ENCODE measurements at regions not wholly inside any gene's neighbourhood (a gene's known extent, or its start where the extent isn't known, plus 50 kb on each side); places are given as distances from the start of the nearest gene placed in this dataset.

- Histone ChIP-seq H3K79me2 (ENCODE audit: insufficient read depth, low read length) (no peaks in the 10 kb centered on the region), H3K36me3 (ENCODE audit: insufficient read depth, low read length) (no peaks in the 10 kb centered on the region), H3K9me3 (ENCODE audit: insufficient read depth, low read length, severe bottlenecking) (no peaks in the 10 kb centered on the region), H3K27ac (ENCODE audit: low read length) (no peak overlapping the region), H4K20me1 (ENCODE audit: insufficient read depth, low read length) (no peaks in the 10 kb centered on the region), H2AFZ (ENCODE audit: low read depth, low read length) (no peak overlapping the region), H3K4me3 (ENCODE audit: low read depth in 1 of 2, low read length in 2 of 2) (no peak overlapping the region), H3K27me3 (ENCODE audit: insufficient read depth, low read length, poor library complexity) (peaks cover 27% of the 10 kb centered on the region), H3K9ac (ENCODE audit: low read depth, low read length) (no peak overlapping the region), H3K4me1 (ENCODE audit: insufficient read depth, low read length) (no peaks in the 10 kb centered on the region), H3K4me2 (ENCODE audit: insufficient read depth, low read length) (no peak overlapping the region)
- DNase-seq: no peak
- no peak for TF ChIP-seq CTCF (IDR thresholded peaks at IDR 0.05; ENCODE audit: borderline replicate concordance, extremely low read depth, low read length, poor library complexity, severe bottlenecking)
- TF ChIP-seq EZH2 (IDR thresholded peaks at IDR 0.05; ENCODE audit: borderline replicate concordance, low read depth, low read length, severe bottlenecking): no peak
- ATAC-seq (ENCODE audit: insufficient read depth, low read depth): no peak
These were observed 82.2 kb downstream of the SCN11A start for GRCh38 chr3:38969317-38970235.

GRCh38 chr3:38968891-38969290, 82.9 kb downstream of the SCN11A start:
- H3K4me3 ChIP-seq (ENCODE audit: low read depth in 1 of 2, low read length in 2 of 2): no peak overlapping the region
- H3K36me3 ChIP-seq (ENCODE audit: insufficient read depth, low read length): no peaks in the 10 kb centered on the region
- TF ChIP-seq EZH2 (IDR thresholded peaks at IDR 0.05; ENCODE audit: borderline replicate concordance, low read depth, low read length, severe bottlenecking): no peak
- no peak for TF ChIP-seq CTCF (IDR thresholded peaks at IDR 0.05; ENCODE audit: borderline replicate concordance, extremely low read depth, low read length, poor library complexity, severe bottlenecking)
- H4K20me1 ChIP-seq (ENCODE audit: insufficient read depth, low read length): no peaks in the 10 kb centered on the region
- H2AFZ ChIP-seq (ENCODE audit: low read depth, low read length): no peak overlapping the region
- DNase-seq (no peak), ATAC-seq (ENCODE audit: insufficient read depth, low read depth) (no peak)
- no peak overlapping the region for H3K27ac ChIP-seq (ENCODE audit: low read length)
- H3K9me3 ChIP-seq (ENCODE audit: insufficient read depth, low read length, severe bottlenecking): no peaks in the 10 kb centered on the region
- peaks cover 31% of the 10 kb centered on the region for H3K27me3 ChIP-seq (ENCODE audit: insufficient read depth, low read length, poor library complexity)
- no peaks in the 10 kb centered on the region for H3K79me2 ChIP-seq (ENCODE audit: insufficient read depth, low read length)
- H3K9ac ChIP-seq (ENCODE audit: low read depth, low read length): no peak overlapping the region
- H3K4me2 ChIP-seq (ENCODE audit: insufficient read depth, low read length): no peak overlapping the region
- H3K4me1 ChIP-seq (ENCODE audit: insufficient read depth, low read length): no peaks in the 10 kb centered on the region

GRCh38 chr3:38968403-38968802, 83.3 kb downstream of the SCN11A start:
- no peak for TF ChIP-seq CTCF (IDR thresholded peaks at IDR 0.05; ENCODE audit: borderline replicate concordance, extremely low read depth, low read length, poor library complexity, severe bottlenecking)
- no peak for TF ChIP-seq EZH2 (IDR thresholded peaks at IDR 0.05; ENCODE audit: borderline replicate concordance, low read depth, low read length, severe bottlenecking)
- H3K4me1 ChIP-seq (ENCODE audit: insufficient read depth, low read length): no peaks in the 10 kb centered on the region

More at GRCh38 chr3:38968403-38968802, 83.3 kb downstream of the SCN11A start:
- Histone ChIP-seq H3K27ac (ENCODE audit: low read length) (no peak overlapping the region), H3K27me3 (ENCODE audit: insufficient read depth, low read length, poor library complexity) (peaks cover 31% of the 10 kb centered on the region), H3K4me3 (ENCODE audit: low read depth in 1 of 2, low read length in 2 of 2) (no peak overlapping the region), H2AFZ (ENCODE audit: low read depth, low read length) (no peak overlapping the region), H4K20me1 (ENCODE audit: insufficient read depth, low read length) (no peaks in the 10 kb centered on the region), H3K4me2 (ENCODE audit: insufficient read depth, low read length) (no peak overlapping the region), H3K36me3 (ENCODE audit: insufficient read depth, low read length) (no peaks in the 10 kb centered on the region), H3K9ac (ENCODE audit: low read depth, low read length) (no peak overlapping the region), H3K9me3 (ENCODE audit: insufficient read depth, low read length, severe bottlenecking) (no peaks in the 10 kb centered on the region), H3K79me2 (ENCODE audit: insufficient read depth, low read length) (no peaks in the 10 kb centered on the region)
- no peak for DNase-seq
- no peak for ATAC-seq (ENCODE audit: insufficient read depth, low read depth)

Data from DND-41 (cell line).